HG02970 (cell line): ENCODE measurements at regions not wholly inside any gene's neighbourhood (a gene's known extent, or its start where the extent isn't known, plus 50 kb on each side); places are given as distances from the start of the nearest gene placed in this dataset.
"Not testable (repeated sequence)": the region's sequence is repeated elsewhere in the genome, so short reads cannot be mapped to it uniquely, and the experiment has no call there.

Experiments
- ATAC-seq: cut with Tn5 transposase; IDR thresholded peaks from one replicate; pipeline ENCODE4 v1.9.1; 2021; ENCODE audit warnings: mild to moderate bottlenecking, moderate library complexity, moderate number of reproducible peaks; ENCODE audit not compliant: unreplicated experiment, low FRiP score

DNA sequence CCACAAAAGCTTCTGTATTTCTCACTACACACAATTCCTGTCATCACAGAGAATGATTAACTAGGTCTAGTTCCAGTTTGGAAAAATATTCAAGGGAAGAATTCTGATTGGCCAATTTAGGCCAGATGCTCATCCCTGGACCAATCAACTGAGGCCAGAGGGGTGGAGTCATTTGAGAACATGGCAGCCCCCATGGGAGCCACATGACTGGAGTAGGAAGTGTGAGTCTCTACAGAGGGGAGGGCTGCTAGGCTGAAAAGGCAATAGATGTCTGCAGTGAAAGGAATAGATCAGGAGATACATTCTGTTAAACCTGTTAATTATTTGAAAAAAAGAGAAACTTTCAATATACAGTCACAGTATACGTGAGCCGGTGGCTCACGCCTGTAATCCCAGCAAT lies 125.2 kb downstream of the UNC93B1 start:
- ATAC-seq, result not testable (repeated sequence)

DNA sequence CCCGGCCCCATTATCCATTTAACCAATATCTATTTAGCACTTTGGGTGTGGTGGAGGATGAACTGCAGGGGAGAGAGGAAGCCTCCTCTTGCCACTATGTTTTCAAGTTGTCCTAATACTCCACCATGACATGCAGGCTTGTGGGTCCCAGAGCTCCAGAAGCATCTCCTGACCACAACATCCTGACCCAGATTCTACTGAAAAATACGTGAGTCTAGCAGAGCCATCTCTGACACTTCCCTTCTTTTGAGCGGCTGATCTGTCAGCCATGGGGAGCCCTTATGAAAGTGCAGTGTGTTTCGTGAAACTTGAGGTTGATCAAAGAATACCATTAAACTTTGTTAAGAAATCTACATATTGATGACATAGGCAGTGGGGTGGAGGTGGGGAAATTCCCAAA lies 126.6 kb downstream of the UNC93B1 start:
- not testable (repeated sequence) for ATAC-seq

DNA sequence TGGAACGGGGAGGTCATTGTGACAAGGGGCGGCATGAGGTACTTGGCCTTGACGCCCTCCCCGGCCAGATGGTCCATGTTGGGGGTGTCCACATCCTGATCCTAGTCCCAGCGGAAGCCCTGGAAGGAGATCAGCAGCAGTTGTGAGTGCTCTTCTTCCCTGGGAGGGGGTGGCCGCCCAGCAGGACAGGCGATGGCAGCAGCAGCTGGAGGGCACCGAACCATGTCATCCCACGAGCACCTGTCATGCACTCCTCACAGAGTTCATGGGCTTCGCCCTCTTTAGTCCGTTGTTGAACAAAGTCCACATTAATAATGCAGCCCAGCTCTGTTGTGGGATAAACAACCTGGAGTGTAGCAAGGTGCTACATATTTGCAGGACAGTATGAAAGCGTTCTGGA lies 130.7 kb downstream of the UNC93B1 start:
- not testable (repeated sequence) for ATAC-seq

- ATAC-seq, result not testable (repeated sequence)
Observed at GRCh38 chr11:67871168-67871567, 132.7 kb downstream of the UNC93B1 start.

DNA sequence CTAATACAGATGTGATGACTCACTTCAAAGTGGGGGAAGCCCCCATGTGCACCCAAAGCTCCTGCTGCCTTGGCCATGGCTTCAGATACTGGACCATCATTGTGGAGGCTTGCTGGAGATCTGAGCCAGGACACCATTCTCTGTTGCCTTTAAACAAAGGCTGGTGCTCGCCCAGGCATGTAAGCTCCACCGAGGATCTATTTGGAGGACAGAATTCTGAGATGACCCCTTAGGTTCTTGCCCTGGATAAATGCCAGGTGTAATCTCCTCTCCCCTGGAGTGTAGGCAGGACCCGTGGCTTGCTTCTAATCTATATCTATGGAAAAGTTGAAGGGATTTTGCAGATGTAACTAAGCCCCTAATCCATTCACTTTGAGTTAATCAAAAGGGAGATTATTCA lies 141.0 kb downstream of the UNC93B1 start:
- ATAC-seq, result not testable (repeated sequence)

DNA sequence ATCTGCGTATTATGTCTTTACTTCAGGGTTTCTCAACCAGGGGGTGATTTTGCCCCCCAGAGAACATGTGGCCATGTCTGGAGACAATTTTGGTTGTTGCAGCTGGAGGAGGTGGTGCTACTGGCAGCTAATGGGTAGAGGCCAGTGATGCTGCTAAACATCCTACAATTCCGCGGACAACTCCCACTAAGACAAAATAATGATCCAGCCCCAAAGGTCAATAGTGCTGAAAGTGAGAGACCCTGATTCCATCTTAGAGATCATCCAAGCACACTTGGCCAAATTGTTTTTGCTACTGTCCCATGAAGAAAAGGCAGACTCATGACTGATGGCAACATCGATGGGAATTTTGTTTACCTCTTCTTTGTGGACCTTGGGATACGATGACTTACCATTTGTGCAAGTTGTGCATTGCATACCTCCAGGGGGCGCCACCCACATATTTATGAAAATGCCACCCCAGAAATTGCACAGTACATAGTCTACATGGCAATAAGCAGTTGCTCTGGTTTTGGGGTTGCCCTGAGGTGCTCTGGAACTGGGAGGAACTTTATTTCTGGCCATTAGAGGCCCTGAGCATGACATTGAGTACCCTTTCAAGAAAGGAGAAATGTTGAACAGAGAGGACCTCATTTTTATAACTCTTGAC lies 144.3 kb downstream of the UNC93B1 start:
- ATAC-seq, result not testable (repeated sequence)

GRCh38 chr11:67850747-67851146 lies 153.2 kb downstream of the UNC93B1 start:
- ATAC-seq, result not testable (repeated sequence)

GRCh38 chr11:67849766-67850165 lies 154.1 kb downstream of the UNC93B1 start:
- ATAC-seq, result not testable (repeated sequence)

DNA sequence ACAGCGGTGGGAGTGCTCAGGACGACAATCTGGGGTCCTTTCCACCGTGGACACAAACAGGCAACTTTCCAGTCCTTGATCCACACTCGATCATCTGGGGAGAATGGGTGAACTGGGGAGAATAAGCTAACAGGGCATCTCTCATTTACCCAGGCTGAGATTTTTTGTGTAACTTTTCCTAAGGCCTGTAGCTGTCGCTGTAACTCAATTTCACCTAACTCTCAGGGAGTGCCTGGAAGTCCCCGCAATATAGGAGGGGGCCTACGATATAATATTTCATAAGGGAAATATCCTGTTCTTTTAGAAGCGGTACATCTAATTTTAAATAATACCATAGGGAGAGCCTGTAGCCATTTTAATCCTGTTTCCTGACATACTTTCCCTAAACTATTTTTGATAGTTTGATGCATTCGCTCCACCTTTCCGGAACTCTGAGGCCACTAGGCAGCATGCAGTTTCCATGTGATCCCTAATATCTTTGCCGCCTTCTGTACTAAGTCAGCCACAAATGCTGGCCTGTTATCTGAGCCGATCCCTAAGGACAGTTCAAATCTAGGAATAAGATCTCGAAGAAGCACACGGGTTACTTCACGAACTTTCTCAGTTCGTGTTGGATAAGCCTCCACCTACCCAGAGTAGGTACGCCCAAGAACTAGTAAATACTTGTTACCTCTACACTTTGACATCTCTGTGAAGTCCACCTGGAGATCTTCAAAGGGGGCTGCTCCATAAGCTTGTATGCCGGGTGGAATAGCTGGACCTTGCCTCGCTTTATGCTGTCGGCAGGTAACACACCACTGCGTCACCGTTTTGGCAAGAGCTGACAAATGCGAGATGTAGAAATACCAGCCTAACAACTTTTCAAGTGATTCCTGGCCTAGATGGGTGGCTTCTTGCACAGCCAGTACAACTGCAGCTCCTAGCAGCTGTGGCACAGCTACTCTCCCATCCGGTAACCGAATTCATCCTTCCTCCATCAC lies 155.7 kb downstream of the UNC93B1 start:
- ATAC-seq, result not testable (repeated sequence)

DNA sequence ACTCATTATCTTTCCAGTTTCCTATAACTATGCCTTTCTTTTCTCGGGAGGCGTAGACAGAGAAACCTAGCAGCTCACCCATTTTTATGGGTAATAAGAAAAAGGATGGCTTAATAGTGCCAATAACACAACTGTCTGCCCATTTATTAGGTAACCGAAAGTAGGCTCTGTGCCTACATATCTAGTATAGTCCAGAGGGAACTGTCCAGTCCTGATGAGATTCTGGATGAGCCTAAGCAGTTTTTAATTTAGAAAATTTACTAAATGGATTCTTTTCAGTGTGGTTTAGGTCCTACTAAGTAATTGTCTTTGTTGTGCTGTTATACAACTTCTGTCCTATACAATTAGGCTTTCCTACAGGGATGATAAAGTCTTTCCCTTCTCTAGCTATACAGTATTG lies 157.6 kb downstream of the UNC93B1 start:
- ATAC-seq, result not testable (repeated sequence)

GRCh38 chr11:67845296-67845695 lies 158.6 kb downstream of the UNC93B1 start:
- not testable (repeated sequence) for ATAC-seq

DNA sequence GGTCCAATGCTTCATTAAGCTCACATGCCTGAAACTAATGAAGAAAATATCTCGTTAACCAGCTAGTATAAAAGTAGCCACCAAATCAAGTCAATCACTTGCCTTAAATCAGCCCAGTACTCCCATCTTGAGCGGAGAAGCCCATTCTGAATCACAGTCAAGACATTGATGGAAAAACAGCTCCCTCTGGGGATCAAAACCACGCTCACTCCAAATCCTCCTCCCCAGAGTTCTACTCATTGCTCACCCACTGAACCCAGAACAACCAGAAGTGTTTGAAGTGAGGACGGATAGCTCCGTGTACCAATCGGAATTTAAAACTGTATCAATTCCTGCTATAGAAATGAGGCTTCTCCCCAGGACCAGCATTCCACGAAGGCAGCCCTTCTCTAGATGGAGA lies 163.3 kb downstream of the UNC93B1 start:
- not testable (repeated sequence) for ATAC-seq

DNA sequence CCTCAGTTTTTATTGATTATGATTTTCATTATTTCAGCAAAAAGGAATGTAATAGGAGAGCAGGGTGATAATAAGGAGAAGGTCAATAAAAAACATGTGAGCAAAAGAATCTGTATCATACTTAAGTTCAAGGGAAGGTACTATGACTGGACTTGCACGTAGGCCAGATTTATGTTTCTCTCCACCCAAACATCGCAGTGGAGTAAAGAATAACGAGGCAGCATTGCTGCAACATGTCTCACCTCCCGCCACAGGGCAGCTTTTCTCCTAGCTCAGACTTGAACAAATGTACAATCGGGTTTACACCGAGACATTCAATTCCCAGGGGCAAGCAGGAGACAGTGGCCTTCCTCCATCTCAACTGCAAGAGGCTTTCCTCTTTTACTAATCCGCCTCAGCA lies 155.7 kb upstream of the ALDH3B2 start:
- not testable (repeated sequence) for ATAC-seq

DNA sequence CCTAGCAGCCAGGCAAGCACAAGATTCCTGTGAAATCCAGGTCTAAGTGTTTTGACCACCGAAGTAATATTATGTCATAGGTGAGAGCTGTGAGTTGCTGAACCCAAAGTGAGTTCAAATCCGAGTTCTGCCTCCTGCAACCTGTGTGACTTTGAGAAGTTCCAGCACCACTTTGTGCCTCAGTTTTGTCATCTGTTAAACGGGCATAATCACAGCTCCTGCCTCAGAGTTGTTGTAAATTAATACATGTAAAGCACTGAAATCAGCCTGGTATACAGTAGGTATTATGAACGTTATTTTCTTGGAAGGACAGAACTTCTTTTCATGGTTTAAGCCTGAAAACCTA lies 152.5 kb upstream of the ALDH3B2 start:
- not testable (repeated sequence) for ATAC-seq

DNA sequence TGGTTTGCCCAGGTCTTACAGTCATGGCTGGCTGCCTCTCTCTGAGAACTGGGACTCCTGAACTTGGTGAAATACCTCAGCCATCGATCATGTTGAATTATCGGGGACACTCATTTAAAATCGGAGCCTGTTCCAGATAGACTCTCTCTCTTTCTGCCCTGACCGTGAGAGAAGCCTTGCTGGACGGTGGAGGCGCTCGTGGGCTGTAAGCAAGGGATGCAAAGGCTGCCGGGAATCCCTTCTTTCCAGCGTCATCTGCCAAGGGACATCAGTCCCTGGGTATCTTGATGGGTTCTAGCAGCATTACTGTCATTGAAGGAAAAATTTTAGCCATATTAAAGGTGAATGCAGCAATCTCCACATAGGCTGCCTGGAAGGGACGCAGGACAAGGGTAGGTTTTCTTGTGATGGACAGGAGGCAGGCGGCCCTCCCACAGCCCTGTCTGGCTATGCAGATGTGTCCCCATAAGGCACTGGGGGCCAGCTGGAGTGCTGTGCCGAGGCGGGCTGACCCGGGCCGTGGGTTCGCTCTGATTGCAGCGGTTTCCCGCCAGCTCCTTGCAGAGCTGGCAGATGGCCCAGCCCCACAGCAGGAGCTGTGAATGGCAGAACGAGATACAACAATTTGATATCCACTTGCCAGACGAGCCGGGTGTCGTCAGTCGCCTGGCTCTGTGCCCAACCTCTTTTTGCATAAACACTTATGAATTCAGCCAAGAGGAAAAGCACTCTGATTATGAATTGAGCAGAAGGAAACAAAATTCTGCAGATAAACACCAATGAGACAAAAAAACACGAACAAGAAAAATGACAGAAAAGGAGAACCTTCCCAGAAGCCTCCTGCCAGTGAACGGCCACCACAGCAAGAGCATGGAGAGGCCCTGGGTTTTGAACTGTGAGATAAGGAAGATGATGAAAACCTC lies 151.9 kb upstream of the ALDH3B2 start:
- not testable (repeated sequence) for ATAC-seq

DNA sequence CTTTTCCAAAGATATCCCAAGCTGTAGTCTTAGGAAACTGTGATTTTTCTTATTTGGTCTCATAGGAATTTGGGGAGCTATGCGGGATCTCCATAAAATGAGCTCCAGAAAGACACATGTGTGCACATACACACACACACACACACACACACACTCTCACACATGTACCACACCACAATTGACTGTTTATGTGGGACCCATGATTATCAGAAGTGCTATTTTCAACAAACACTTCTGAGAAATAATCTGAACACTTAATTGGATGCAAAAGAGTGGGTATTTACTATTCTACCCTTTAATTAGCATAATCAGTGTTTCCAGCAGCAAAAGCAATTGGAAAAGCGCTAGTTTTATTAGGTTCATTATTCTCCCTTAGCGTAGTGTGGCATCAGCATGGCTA lies 150.4 kb upstream of the ALDH3B2 start:
- ATAC-seq, result not testable (repeated sequence)

DNA sequence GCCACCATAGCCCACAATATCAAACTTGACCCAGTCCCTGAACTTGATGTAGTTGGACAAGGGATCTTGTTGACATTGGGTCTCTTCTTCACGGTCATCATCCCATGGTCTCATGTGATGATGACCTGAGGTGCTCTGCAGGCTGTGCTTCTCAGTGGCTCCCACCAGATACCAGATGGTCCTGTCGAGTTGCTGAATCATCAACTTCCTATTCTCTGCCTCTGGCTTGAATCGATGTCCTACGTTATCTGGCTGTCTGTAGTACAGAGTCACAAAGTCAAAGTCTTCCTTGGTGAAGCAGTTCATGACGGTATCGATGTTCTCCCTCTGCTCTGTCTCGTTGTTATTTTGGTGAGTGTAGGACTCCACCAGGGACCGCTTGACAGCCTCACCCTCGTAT lies 145.7 kb upstream of the ALDH3B2 start:
- no peak for ATAC-seq

DNA sequence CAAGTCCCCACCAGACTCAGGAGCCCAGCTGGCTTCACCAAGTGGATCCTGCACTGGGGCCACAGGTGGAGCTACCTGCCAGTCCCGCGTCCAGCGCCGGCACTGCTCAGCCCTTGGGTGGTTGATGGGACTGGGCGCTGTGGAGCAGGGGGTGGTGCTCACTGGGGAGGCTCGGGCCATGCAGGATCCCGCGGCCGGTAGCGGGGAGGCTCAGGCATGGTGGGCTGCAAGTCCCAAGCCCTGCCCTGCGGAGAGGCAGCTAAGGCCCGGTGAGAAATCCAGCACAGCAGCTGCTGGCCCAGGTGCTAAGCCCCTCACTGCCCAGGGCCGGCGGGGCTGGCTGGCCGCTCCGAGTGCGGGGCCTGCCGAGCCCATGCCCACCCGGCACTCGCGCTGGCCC lies 143.1 kb upstream of the ALDH3B2 start:
- ATAC-seq, result not testable (repeated sequence)

DNA sequence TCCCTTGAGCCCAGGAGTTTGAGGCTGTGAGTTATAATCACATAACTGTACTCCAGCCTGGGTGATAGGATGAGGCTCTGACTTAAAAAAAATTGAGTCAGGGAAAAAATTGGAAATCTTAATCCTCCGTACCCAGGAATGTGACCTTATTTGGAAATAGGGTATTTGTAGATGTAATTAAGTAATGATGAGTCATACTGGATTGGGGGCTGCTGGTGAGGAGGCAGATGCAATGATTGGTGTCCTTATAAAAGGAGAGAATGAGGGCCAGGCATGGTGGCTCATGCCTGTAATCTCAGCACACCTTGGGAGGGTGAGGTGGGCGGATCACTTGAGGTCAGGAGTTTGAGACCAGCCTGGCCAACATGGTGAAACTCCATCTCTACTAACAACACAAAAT lies 134.9 kb upstream of the ALDH3B2 start:
- not testable (repeated sequence) for ATAC-seq

DNA sequence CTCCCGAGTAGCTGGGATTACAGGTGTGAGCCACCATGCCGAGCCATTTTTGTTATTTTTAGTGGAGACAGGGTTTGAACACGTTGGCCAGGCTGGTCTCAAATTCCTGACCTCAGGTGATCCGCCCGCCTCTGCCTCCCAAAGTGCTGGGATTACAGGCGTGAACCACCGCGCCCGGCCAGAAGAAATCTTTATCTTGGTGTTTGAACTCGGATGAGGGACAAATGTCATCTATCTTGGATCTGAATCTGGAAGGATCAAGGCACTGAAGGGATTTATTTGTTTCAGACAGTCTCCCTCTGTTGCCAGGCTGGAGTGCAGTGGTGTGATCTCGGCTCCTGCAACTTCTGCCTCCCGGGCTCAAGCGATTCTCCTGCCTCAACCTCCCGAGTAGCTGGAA lies 133.5 kb upstream of the ALDH3B2 start:
- not testable (repeated sequence) for ATAC-seq
